K562 (cell line): ENCODE measurements at regions not wholly inside any gene's neighbourhood (a gene's known extent, or its start where the extent isn't known, plus 50 kb on each side); places are given as distances from the start of the nearest gene placed in this dataset.

ENCODE experiments used
- ATAC-seq: fragments of 200-7000 bp; cut with Tn5 transposase; 3 replicates; pipeline ENCODE4 v1.9.1; 2020; ENCODE audit warnings: moderate library complexity
- BruUV-seq: library from RNA; stranded (reverse); fragments of 400-500 nt; replicated peaks from 2 replicates; lab custom pipeline; 2021; lab: Mats Ljungman, UMichigan
- CTCF ChIA-PET: fragments of 300-600 bp; formaldehyde crosslinking; extraction: SDS; loops from one replicate; lab custom pipeline; 2021; ENCODE audit warnings: low intra/inter-chr PET ratio; lab: Yijun Ruan, JAX
- POLR2A ChIA-PET: fragments of 300-600, 350-650 bp; sonication (Branson Sonifier 250); formaldehyde crosslinking; extraction: SDS; loops from one replicate; lab custom pipeline; 2021; ENCODE audit warnings: antibody characterized with exemption, inconsistent platforms; lab: Yijun Ruan, JAX
- DNase-seq, 4 experiments: peaks; one replicate each; pipeline versions ENCODE4 v3.0.0 to v3.0.0-alpha.2; 2011 to 2018; ENCODE audit warnings: low spot score in 3 of 4, mixed read lengths in 3 of 4; ENCODE audit errors: extremely low read depth in 1 of 4
- FAIRE-seq: peaks from 2 replicates; lab custom pipeline; 2011; peaks lifted over from hg19 to GRCh38; lab: Jason Lieb, UNC
- H2AFZ ChIP-seq: 2 replicates; pipeline ENCODE4 v1.6.0; 2011; ENCODE audit warnings: low read depth, low read length, control low read depth, inconsistent platforms
- H3K27ac ChIP-seq: fragments of 200-600 bp; 3 replicates; pipeline ENCODE4 v1.8.0; 2011; ENCODE audit warnings: low read depth, mild to moderate bottlenecking, control low read depth, inconsistent platforms, low read length, moderate library complexity, mixed read lengths; ENCODE audit errors: extremely low read depth
- H3K27me3 ChIP-seq, 2 experiments: fragments of 300-600 bp in 1 of 2; 2 replicates in 1 of 2; 3 replicates in 1 of 2; pipeline versions ENCODE4 v1.6.0 to v1.8.0; 2011; ENCODE audit warnings: inconsistent platforms in 2 of 2, low read length in 2 of 2, mild to moderate bottlenecking in 1 of 2, mixed read lengths in 1 of 2, moderate library complexity in 1 of 2; ENCODE audit not compliant: control insufficient read depth in 2 of 2, insufficient read depth in 2 of 2
- H3K36me3 ChIP-seq: fragments of 300-600 bp; 3 replicates; pipeline ENCODE4 v1.8.0; 2011; ENCODE audit warnings: mild to moderate bottlenecking, low read length, inconsistent platforms; ENCODE audit not compliant: control insufficient read depth, insufficient read depth
- H3K4me1 ChIP-seq, 2 experiments: fragments of 200-600 bp in 1 of 2; replicated peaks in 1 of 2; 2 replicates in 1 of 2; 3 replicates in 1 of 2; pipeline versions ENCODE4 v1.5.1 to v1.8.0; 2011; ENCODE audit warnings: inconsistent platforms in 2 of 2, low read length in 2 of 2, mild to moderate bottlenecking in 1 of 2, mixed read lengths in 1 of 2, moderate library complexity in 1 of 2; ENCODE audit not compliant: control insufficient read depth in 2 of 2, insufficient read depth in 2 of 2
- H3K4me2 ChIP-seq: 2 replicates; pipeline ENCODE4 v1.6.1; 2011; ENCODE audit warnings: low read length, control low read depth, inconsistent platforms, mixed read lengths; ENCODE audit not compliant: insufficient read depth
- H3K4me3 ChIP-seq: fragments of 200-600 bp; sonication (generic), shearing (Covaris generic); 2 replicates; pipeline ENCODE4 v1.5.1; 2016; ENCODE audit warnings: control low read depth, inconsistent platforms
- H3K79me2 ChIP-seq: fragments of 200-600 bp; 3 replicates; pipeline ENCODE4 v1.8.0; 2011; ENCODE audit warnings: low read length, inconsistent platforms; ENCODE audit not compliant: control insufficient read depth, insufficient read depth
- H3K9ac ChIP-seq, 2 experiments: 2 replicates each; pipeline versions ENCODE4 v1.6.0 to v1.6.1; 2011; ENCODE audit warnings: low read depth in 2 of 2, low read length in 2 of 2, control low read depth in 1 of 2, inconsistent platforms in 1 of 2, mild to moderate bottlenecking in 1 of 2, mixed read lengths in 1 of 2; ENCODE audit not compliant: insufficient read depth in 1 of 2
- H3K9me1 ChIP-seq: one replicate; pipeline ENCODE4 v1.6.0; 2011; ENCODE audit warnings: inconsistent platforms, mild to moderate bottlenecking, low read length, moderate library complexity; ENCODE audit not compliant: control insufficient read depth, insufficient read depth
- H3K9me3 ChIP-seq: replicated peaks from 2 replicates; pipeline ENCODE4 v1.5.1; 2011; ENCODE audit warnings: low read depth, low read length, inconsistent platforms; ENCODE audit not compliant: control insufficient read depth, insufficient read depth
- H4K20me1 ChIP-seq: replicated peaks from 2 replicates; pipeline ENCODE4 v1.6.1; 2011; ENCODE audit warnings: low read length, inconsistent platforms, mixed read lengths; ENCODE audit not compliant: control insufficient read depth, insufficient read depth
- AFF1 ChIP-seq, 2 experiments: fragments of 450-650 bp; IDR thresholded peaks; 2 replicates each; pipeline ENCODE4 v1.6.1; 2018; ENCODE audit warnings: mild to moderate bottlenecking in 2 of 2, low read depth in 1 of 2; ENCODE audit not compliant: partially characterized antibody in 2 of 2
- CREM ChIP-seq: IDR thresholded peaks from 2 replicates; pipeline ENCODE4 v1.6.1; 2014; ENCODE audit warnings: antibody characterized with exemption, low read depth
- FOXP1 ChIP-seq: sonication (generic); formaldehyde crosslinking; IDR thresholded peaks from 2 replicates; pipeline ENCODE4 v1.8.0; 2022; ENCODE audit warnings: mild to moderate bottlenecking, missing genetic modification reagents
- GMEB1 ChIP-seq: fragments of 250-450 bp; sonication (Bioruptor Pico); IDR thresholded peaks from 2 replicates; pipeline ENCODE4 v1.4.0; 2020; ENCODE audit warnings: mild to moderate bottlenecking
- KLF1 ChIP-seq: fragments of 450-650 bp; IDR thresholded peaks from 2 replicates; pipeline ENCODE4 v1.6.1; 2016; ENCODE audit warnings: missing genetic modification characterization, missing compliant biosample characterization
- MTA3 ChIP-seq: fragments of 450-650 bp; formaldehyde crosslinking; IDR thresholded peaks from 2 replicates; pipeline ENCODE4 v1.6.1; 2017; ENCODE audit warnings: mild to moderate bottlenecking, borderline replicate concordance
- PTRF ChIP-seq: fragments of 450-650 bp; IDR thresholded peaks from 2 replicates; pipeline ENCODE4 v1.6.1; 2016; ENCODE audit warnings: mild to moderate bottlenecking, missing genetic modification characterization, missing compliant biosample characterization
- RCOR1 ChIP-seq, 2 experiments: IDR thresholded peaks; 2 replicates each; pipeline ENCODE4 v1.6.1; 2012; ENCODE audit warnings: low read depth in 2 of 2, low read length in 2 of 2, borderline replicate concordance in 1 of 2, improper control_type of control experiment in 1 of 2
- SOX6 ChIP-seq: fragments of 450-650 bp; IDR thresholded peaks from 2 replicates; pipeline ENCODE4 v1.6.1; 2014; ENCODE audit warnings: mild to moderate bottlenecking
- TBL1XR1 ChIP-seq, 2 experiments: IDR thresholded peaks; 2 replicates each; pipeline ENCODE4 v1.6.1; 2012; ENCODE audit warnings: improper control_type of control experiment in 2 of 2, low read length in 2 of 2, mild to moderate bottlenecking in 1 of 2
- THRAP3 ChIP-seq: fragments of 450-650 bp; IDR thresholded peaks from 2 replicates; pipeline ENCODE4 v1.6.1; 2016; ENCODE audit warnings: mild to moderate bottlenecking, inconsistent platforms, borderline replicate concordance
- ZNF445 ChIP-seq: fragments of 250-450 bp; sonication (Bioruptor Pico); IDR thresholded peaks from 2 replicates; pipeline ENCODE4 v1.4.0; 2020; ENCODE audit warnings: low read depth, mild to moderate bottlenecking, moderate library complexity
- WGBS: fragments of 100-300 bp; shearing (Covaris generic); methylation state at CpG from one replicate; pipeline ENCODE4 v1.1.6; 2016; ENCODE audit warnings: low coverage, mixed read lengths; ENCODE audit not compliant: insufficient coverage; ENCODE audit errors: missing lambda C conversion rate; 5-methylcytosine and 5-hydroxymethylcytosine counted together
- in situ Hi-C: fragments of 300-500 bp; cut with MboI; formaldehyde crosslinking; loops from 4 replicates; pipeline ENCODE4 v1.15.0; 2018; ENCODE audit warnings: inconsistent platforms, mixed read lengths
- intact Hi-C: fragments of 100-400 bp; cut with micrococcal nuclease; formaldehyde crosslinking; loops from 2 replicates; pipeline ENCODE4 v1.14.2; 2022

GRCh38 chr1:87939444-87939843, 610.8 kb downstream of the LMO4 start:
- H3K9ac ChIP-seq: no peak overlapping the region
- no peaks in the 10 kb centered on the region for H3K79me2 ChIP-seq
- no peak for ATAC-seq
- no peaks in the 10 kb centered on the region for H3K9me1 ChIP-seq
- no peaks in the 10 kb centered on the region for H3K4me1 ChIP-seq
- FAIRE-seq: no peak
- H3K27ac ChIP-seq: no peak overlapping the region
- intact Hi-C loops: no loop called here
- no peak overlapping the region for H2AFZ ChIP-seq
- 0% methylated on average over 2 of the region's 2 CpGs for WGBS
- H3K9me3 ChIP-seq: no peaks in the 10 kb centered on the region
- H4K20me1 ChIP-seq: no peaks in the 10 kb centered on the region
- H3K4me3 ChIP-seq: no peak overlapping the region
- CTCF ChIA-PET: no interaction called here
- BruUV-seq: no TSS peak
- no peaks in the 10 kb centered on the region for H3K36me3 ChIP-seq
- no peak for TF ChIP-seq ZNF445 (CRISPR knock-in tag)
- H3K27me3 ChIP-seq: no peaks in the 10 kb centered on the region
- POLR2A ChIA-PET: no interaction called here
- in situ Hi-C loops: loop anchor here (25.0 kb wide), 1 partner anchor 652 kb away; no protein-coding TSS in a partner anchor
- H3K4me2 ChIP-seq: no peak overlapping the region
- DNase-seq: no peak

GRCh38 chr1:87940421-87940820, 611.7 kb downstream of the LMO4 start:
- Histone ChIP-seq H3K36me3 (no peaks in the 10 kb centered on the region), H3K4me3 (no peak overlapping the region)
- no peak for FAIRE-seq
- no peak for TF ChIP-seq SOX6
- no peak for TF ChIP-seq TBL1XR1 (IDR thresholded peaks at IDR 0.05; ENCODE audit: low read length in 2 of 2)
- TF ChIP-seq FOXP1 (CRISPR knock-in tag): no peak
- no peak for TF ChIP-seq MTA3
- no peak for TF ChIP-seq RCOR1 (IDR thresholded peaks at IDR 0.05; ENCODE audit: borderline replicate concordance in 1 of 2, low read depth in 2 of 2, low read length in 2 of 2)
- no peak for TF ChIP-seq PTRF
- no peak for TF ChIP-seq GMEB1 (CRISPR knock-in tag)
- no peak for TF ChIP-seq CREM
- no peak for TF ChIP-seq AFF1 (IDR thresholded peaks at IDR 0.05; ENCODE audit: low read depth in 1 of 2, partially characterized antibody in 2 of 2)
- no peak for TF ChIP-seq KLF1
- no peak for TF ChIP-seq THRAP3

More at GRCh38 chr1:87940421-87940820, 611.7 kb downstream of the LMO4 start:
- CTCF ChIA-PET: no interaction called here
- POLR2A ChIA-PET: no interaction called here
- ATAC-seq (no peak), DNase-seq (no peak)
- no TSS peak for BruUV-seq
- no peak overlapping the region for H3K27ac ChIP-seq
- no peak overlapping the region for H2AFZ ChIP-seq
- H3K9me1 ChIP-seq: no peaks in the 10 kb centered on the region
- H3K4me1 ChIP-seq: no peaks in the 10 kb centered on the region
- H3K9me3 ChIP-seq: no peaks in the 10 kb centered on the region
- in situ Hi-C loops (loop anchor here (25.0 kb wide), 1 partner anchor 653 kb away; no protein-coding TSS in a partner anchor), intact Hi-C loops (no loop called here)
- no peaks in the 10 kb centered on the region for H4K20me1 ChIP-seq
- no peak overlapping the region for H3K4me2 ChIP-seq
- no peak overlapping the region for H3K9ac ChIP-seq
- WGBS: 4% methylated on average over 4 of the region's 4 CpGs
- no peaks in the 10 kb centered on the region for H3K27me3 ChIP-seq
- H3K79me2 ChIP-seq: no peaks in the 10 kb centered on the region
